ENCODE measurements at regions not wholly inside any gene's neighbourhood (a gene's known extent, or its start where the extent isn't known, plus 50 kb on each side); places are given as distances from the start of the nearest gene placed in this dataset.

- no peak for DNase-seq
Measured at GRCh38 chr5:96282020-96282419, 151.0 kb downstream of the PCSK1 start.

DNA sequence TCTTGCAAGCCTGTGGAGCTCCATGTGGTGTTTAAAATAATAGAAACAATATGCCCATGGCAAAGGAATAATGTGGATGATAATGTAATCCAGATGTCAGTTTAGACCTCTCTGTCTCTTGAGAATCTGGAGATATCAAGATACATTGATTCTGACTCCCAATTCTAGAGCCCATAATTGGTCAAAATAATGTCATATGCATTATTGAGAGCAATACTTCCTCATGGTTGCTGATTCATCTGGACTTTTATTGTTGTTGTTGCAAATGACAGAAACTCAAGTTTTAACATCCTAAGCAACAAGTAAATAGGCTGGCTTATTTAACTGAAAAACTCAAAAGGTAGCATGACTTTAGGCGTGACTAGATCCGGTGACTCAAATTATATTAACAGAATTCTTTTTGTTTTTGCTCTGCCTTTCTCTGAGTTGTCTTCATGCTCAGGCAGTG is 152.1 kb downstream of the PCSK1 start:
- no peak for DNase-seq

- DNase-seq = no peak
Measured at GRCh38 chr5:96279801-96280542, 153.1 kb downstream of the PCSK1 start.

DNA sequence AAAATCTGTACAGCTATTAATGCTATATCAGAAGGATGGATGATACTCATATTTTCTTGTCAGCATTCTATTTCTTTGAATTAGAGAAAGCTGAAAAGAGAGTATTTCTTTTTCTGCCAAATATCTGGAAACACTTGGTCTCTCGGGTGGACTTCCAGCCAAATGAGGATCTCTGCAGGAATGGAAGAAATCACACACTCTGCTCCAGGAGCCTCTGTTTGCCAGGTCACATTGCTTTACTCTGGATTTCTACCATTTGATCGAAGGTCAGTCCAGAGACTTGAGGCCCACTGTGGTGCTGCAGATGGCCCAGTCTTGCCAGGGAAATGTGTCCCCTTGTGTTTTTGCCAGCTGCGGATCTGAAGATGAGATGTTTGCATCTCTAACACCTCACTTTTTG is 154.1 kb downstream of the PCSK1 start:
- DNase-seq = no peak

- DNase-seq = no peak
Measured at GRCh38 chr5:96275051-96275450, 158.0 kb downstream of the PCSK1 start.

GRCh38 chr5:96265487-96265886 is 167.6 kb downstream of the PCSK1 start:
- no peak for DNase-seq

DNA sequence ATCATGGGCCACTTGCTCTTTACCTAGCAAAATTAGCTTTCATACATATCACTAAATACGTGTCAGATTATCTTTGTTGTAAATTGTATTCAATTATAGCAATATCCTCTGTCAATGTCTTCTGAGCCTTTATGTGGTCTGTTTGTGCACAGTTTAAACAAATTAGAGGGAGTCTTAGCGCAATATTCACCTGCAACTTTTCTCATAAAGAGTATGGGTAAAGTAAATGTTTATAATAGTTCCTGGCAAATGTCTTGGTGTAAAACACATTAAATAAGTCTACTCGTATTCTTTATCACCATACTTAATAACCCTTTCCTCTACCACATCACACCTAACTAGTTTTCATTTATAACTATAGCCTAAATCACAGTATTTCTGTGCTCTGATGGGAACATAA is 169.0 kb downstream of the PCSK1 start:
- no peak for DNase-seq

DNA sequence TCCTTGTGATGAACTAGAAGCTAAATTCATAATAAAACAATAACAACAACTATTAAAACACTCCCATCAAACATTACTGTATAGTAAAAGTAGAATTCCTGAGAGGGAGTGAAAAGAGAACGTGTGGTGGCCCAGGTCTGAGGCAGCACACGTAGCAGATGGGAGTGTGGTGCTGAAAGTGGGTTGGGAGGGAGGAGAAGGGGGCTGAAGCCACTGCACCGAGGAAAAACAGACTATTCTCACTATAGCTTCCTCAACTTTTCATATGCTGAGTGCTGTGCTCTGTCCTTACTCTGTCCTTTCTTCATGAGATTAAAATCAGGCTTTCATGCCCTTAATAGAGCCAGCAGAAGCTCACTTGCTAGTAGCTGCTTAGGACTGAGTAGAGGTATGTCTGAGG is 170.9 kb downstream of the PCSK1 start:
- DNase-seq = no peak

DNA sequence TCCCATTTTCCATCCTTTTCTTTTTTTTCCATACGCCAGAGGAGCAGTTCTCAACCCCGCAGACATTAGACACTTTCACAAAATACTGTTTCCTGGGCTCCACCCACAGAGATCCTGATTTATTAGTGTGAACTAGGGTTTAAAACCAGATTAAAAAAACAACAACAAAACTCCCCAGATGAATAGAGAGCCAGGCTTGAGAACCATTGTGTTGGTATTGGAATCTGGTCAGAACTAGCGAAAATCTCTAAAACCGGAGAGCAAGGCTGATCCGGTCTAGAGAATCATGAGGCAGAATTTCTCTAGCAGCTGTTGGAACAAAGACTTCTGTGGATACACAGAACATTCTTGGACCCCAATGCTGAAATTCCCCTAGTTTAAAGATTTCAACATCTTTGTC is 173.0 kb downstream of the PCSK1 start:
- DNase-seq = no peak

GRCh38 chr5:96259151-96259772 is 173.8 kb downstream of the PCSK1 start:
- DNase-seq = no peak

DNA sequence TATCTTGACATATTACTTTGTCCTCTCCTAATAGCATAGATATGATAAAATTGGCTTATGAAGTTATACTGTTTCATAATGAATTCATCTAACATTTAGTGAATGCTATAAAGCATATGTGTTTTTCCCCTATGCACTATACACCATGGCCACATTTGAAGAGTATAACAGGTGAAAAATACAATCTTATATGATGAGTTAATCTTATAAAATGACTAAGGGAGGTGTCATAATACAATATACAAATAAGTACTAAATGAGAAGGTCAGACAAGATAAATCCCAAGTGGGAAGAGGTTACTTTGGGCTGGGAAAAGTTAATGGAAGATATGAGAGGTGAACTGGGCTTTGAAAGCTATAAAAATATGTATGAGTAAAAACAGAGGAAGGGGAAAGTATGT is 174.4 kb downstream of the PCSK1 start:
- no peak for DNase-seq

- DNase-seq = no peak
Measured at GRCh38 chr5:96257904-96258303, 175.1 kb downstream of the PCSK1 start.

DNA sequence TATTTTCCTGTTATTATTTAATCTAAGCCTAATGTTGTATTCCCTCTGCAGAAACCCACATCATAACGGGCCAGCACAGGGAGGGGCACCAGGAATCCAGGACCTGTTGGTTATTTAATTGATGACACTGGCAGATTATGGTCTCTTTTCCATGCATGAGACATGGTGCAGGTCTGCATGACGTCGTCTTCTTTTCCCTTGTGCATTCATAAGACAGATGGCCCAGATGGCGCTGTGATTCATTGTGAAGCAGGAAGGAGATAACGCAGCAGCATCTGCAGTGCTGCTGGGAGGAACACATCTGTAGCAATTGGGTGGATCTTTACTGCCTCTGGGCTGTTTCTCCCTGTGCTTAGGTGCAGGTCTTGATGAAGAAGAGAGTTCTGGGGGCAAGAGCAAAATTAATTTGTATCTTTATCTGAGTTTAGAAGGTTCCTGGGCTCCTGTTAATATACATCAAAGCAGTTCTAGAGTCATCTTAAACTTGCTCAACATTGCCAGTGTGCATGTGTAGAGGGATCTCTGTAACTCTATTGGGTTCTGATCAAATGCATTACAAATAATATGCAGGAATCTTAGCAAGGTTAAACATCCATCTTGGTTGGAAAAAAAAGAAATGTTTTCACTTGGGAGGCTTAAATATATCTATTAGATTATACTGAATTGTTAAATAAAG is 176.1 kb downstream of the PCSK1 start:
- DNase-seq = no peak

DNA sequence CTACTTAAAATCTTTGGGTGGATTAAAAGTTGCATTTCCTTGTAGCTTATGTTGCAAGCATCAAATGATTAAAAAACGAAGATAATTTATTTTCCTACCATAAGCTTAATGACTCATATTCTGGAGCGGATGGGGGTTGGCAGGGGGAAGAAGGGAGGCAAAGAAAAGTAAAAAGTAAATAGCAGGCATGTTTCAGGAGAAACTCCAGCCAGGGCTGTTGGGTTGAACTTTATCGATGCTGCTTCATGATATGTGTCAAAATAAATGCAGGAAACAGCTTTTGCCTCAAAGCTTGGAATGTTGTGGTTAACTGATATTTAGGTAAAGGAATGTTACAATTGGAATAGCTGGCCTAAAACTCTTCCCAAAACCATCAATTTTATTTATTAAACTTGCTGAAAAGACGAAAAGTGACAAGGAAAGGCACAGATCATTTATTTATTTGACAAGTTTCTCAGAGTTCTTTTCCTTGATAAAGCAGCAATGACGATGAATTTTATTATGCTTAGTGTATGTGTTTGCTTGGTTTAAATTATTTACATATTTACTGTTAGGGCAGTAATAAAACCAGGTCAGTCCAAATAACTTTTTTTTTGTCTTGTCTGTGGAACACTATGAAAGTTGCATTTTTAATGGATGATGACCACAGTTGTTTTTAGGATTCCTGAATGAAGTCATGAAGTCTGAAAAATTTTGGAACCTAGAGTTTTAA is 177.9 kb downstream of the PCSK1 start:
- no peak for DNase-seq

- no peak for DNase-seq
Measured at GRCh38 chr5:96253140-96253539, 179.9 kb downstream of the PCSK1 start.

DNA sequence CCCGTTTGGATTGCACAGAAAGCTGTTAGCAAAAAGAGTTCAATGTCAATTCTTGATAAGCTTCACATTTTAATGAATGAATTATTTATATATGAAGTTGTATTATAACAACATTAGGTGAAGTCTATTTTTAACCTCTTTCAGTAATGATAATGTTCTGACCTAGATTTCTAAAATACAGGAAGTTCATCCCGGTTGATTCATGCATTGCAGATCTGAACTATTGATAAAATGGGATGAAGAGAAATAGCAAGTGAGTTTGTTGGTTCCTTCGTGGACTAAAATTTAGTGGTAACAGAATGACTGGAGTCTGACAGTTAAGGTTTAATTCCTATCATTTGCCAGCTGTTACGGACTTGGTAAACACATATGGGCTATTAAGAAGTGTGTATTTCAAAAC is 180.5 kb downstream of the PCSK1 start:
- DNase-seq = no peak

GRCh38 chr5:96250782-96251181 is 182.3 kb downstream of the PCSK1 start:
- DNase-seq = no peak

DNA sequence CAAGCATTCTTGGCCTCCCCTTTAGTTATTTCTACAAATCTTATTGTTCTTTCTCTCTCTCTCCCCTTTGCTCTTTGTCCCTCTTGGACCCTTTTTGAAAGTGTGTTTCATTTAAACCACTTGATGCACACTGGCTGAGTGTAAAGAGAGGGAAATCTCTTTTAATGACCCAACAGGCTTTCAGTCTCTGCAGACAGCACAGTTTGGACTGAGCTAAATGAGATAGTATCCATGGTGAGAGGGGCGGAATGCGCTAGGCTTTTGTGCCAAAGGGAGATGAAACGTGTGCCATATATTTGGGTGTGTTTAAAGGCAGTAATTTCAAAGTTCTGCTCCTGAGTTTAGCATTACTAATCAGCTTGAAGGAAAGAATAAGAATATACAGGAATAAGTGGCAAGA is 184.9 kb downstream of the PCSK1 start:
- no peak for DNase-seq

DNA sequence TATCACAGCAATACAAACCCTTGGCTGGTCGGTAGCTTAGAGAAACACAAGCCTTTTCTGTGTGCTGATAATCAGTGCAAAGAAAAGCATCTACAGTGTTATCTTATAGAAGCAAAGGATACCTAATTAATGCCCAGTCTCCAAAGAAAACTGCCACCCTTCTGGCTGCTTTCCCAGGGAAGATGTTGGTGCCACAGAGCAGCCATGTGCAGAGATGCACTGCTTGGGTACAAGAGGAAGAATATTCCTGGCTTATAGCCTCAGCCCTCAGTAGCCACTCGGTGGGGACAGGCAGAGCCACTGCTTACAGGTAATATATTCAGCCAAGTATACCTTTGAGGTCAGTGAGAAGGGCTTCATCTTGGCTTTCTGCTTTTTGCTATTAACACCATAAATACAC is 185.3 kb downstream of the PCSK1 start:
- DNase-seq = no peak

DNA sequence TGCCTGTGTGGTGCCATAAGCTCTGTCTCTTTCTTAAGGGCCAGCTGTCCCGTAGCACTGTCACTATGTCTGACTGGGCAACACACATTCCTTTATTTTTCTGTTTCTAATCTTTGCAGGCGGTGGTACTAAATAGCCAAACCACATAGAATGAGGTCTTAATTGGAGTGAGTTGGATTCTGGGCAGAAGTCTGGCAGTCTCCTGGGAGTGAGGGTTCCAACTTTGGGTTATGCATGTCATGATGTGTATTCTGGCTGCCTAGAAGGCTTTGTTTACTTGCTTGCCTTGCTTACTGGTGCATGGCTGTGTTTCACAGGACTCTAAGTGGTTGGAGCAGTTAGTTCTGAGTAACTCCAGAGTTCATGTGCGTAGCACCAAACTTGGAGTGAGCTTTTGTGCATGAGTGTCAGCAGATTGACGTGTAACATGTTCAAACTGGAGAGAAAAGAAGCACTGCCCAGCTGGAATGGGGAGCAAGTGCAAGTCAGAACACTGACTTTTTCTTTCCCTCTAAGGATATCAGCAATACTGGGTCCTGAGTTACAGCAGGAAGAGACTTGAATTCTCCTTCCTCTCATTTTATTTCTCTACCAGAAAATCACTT is 185.8 kb downstream of the PCSK1 start:
- DNase-seq = peak; percentile 7

DNA sequence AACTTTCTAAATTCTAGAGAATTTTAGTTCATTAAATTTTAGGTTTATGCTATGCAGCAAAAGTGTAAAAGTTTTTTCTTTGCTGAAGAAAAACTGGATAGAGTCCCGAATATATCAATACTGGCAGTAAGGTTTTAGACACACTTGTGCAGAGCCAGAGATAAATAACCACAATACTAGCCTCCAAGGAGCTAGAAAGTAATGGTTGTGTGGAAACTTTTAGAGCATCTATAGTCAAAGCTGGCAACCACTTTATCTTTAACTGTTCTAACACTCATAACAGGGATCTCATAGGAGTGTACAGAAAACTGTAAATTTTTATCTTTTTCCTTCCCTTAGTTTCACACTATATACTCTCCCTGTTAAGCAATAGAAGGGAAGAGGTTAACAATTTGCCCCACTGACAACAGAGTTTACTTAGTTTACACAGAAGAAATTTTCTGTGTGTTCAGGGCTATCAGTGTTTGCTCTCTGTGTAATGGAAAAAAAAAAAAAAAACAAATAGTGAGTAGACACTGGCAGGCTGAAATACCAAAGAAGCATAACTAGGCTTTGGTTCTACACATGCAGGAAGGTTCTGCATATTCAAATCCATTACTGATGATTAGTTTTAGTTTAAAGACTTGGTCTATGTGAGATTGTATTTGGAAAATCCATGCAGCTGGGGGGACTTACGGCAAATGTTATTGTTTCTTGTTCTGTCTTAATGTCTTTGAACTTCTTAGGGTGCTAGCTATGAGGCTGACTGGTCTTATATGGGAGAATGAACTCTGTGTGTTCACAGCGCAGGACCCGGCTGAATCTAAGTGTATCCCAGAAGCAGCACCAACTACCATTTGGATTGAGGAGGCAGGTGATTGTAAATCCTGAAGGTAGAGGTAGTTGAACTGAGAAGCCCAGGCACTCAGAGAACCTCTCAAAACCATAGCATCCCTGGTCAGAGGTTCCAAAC is 187.6 kb downstream of the PCSK1 start:
- DNase-seq = no peak

- DNase-seq = no peak
Measured at GRCh38 chr5:96244696-96245095, 188.4 kb downstream of the PCSK1 start.
